Mesenchymal stem cell (in vitro differentiated cells and primary cell): ENCODE measurements at regions not wholly inside any gene's neighbourhood (a gene's known extent, or its start where the extent isn't known, plus 50 kb on each side); places are given as distances from the start of the nearest gene placed in this dataset.

Experiments used
- DNase-seq: peaks from one replicate; pipeline ENCODE4 v3.0.0-alpha.2; 2013
- H2AFZ ChIP-seq: one replicate; pipeline ENCODE4 v1.6.1; 2013; ENCODE audit warnings: low read depth, mild to moderate bottlenecking, control low read depth, inconsistent platforms, low read length, moderate library complexity
- H2AK5ac ChIP-seq: 2 replicates; pipeline ENCODE4 v1.6.1; 2013; ENCODE audit warnings: low read length, moderate library complexity, mild to moderate bottlenecking, inconsistent platforms; ENCODE audit not compliant: severe bottlenecking
- H2BK120ac ChIP-seq: one replicate; pipeline ENCODE4 v1.6.1; 2013; ENCODE audit warnings: low read depth, mild to moderate bottlenecking, inconsistent platforms, low read length, moderate library complexity
- H2BK12ac ChIP-seq, 2 experiments: one replicate each; pipeline ENCODE4 v1.6.1; 2013; ENCODE audit warnings: inconsistent platforms in 2 of 2, low read length in 2 of 2, mild to moderate bottlenecking in 2 of 2, moderate library complexity in 2 of 2, control low read depth in 1 of 2
- H2BK15ac ChIP-seq: one replicate; pipeline ENCODE4 v1.6.1; 2013; ENCODE audit warnings: mild to moderate bottlenecking, low read depth, inconsistent platforms; ENCODE audit not compliant: poor library complexity, severe bottlenecking
- H2BK5ac ChIP-seq: 2 replicates; pipeline ENCODE4 v1.6.1; 2013; ENCODE audit warnings: low read depth, mild to moderate bottlenecking, low read length, control low read depth, inconsistent platforms; ENCODE audit not compliant: poor library complexity, severe bottlenecking
- H3K14ac ChIP-seq, 2 experiments: one replicate each; pipeline ENCODE4 v1.6.1; 2013; ENCODE audit warnings: inconsistent platforms in 2 of 2, low read length in 2 of 2, control low read depth in 1 of 2, mild to moderate bottlenecking in 1 of 2, moderate library complexity in 1 of 2
- H3K18ac ChIP-seq, 2 experiments: one replicate each; pipeline ENCODE4 v1.6.1; 2013; ENCODE audit warnings: inconsistent platforms in 2 of 2, low read length in 2 of 2, control low read depth in 1 of 2, low read depth in 1 of 2, mild to moderate bottlenecking in 1 of 2
- H3K23ac ChIP-seq, 2 experiments: one replicate each; pipeline ENCODE4 v1.6.1; 2013; ENCODE audit warnings: inconsistent platforms in 2 of 2, low read length in 2 of 2, mild to moderate bottlenecking in 2 of 2, moderate library complexity in 2 of 2, control low read depth in 1 of 2
- H3K27ac ChIP-seq: 2 replicates; pipeline ENCODE4 v1.5.1; 2013; ENCODE audit warnings: mild to moderate bottlenecking, moderate library complexity, low read length, control low read depth, inconsistent platforms; ENCODE audit not compliant: poor library complexity, severe bottlenecking
- H3K27me3 ChIP-seq, 2 experiments: 2 replicates each; pipeline versions ENCODE4 v1.6.1 to v1.7.0; 2013; ENCODE audit warnings: low read length in 2 of 2, mild to moderate bottlenecking in 2 of 2, moderate library complexity in 2 of 2, control low read depth in 1 of 2, inconsistent platforms in 1 of 2; ENCODE audit not compliant: control insufficient read depth in 1 of 2, insufficient read depth in 1 of 2
- H3K36me3 ChIP-seq, 2 experiments: 2 replicates each; pipeline versions ENCODE4 v1.6.1 to v1.7.0; 2013; ENCODE audit warnings: low read length in 2 of 2, control low read depth in 1 of 2, inconsistent platforms in 1 of 2, low read depth in 1 of 2, mild to moderate bottlenecking in 1 of 2; ENCODE audit not compliant: insufficient read depth in 2 of 2, control insufficient read depth in 1 of 2
- H3K4ac ChIP-seq, 2 experiments: one replicate each; pipeline ENCODE4 v1.6.1; 2013; ENCODE audit warnings: inconsistent platforms in 2 of 2, low read length in 2 of 2, mild to moderate bottlenecking in 2 of 2, moderate library complexity in 2 of 2, control low read depth in 1 of 2, low read depth in 1 of 2
- H3K4me1 ChIP-seq: 2 replicates; pipeline ENCODE4 v1.6.1; 2013; ENCODE audit warnings: low read depth, low read length, control low read depth; ENCODE audit not compliant: control insufficient read depth, insufficient read depth
- H3K4me2 ChIP-seq: 2 replicates; pipeline ENCODE4 v1.6.1; 2013; ENCODE audit warnings: low read length, mild to moderate bottlenecking, inconsistent platforms; ENCODE audit not compliant: poor library complexity, severe bottlenecking
- H3K4me3 ChIP-seq, 2 experiments: 2 replicates each; pipeline versions ENCODE4 v1.5.1 to v1.7.0; 2013; ENCODE audit warnings: low read length in 2 of 2, mild to moderate bottlenecking in 2 of 2, control low read depth in 1 of 2, low read depth in 1 of 2; ENCODE audit not compliant: insufficient read depth in 1 of 2
- H3K79me1 ChIP-seq: replicated peaks from 2 replicates; pipeline ENCODE4 v1.6.1; 2013; ENCODE audit warnings: mild to moderate bottlenecking, control low read depth, low read length, inconsistent platforms; ENCODE audit not compliant: poor library complexity, severe bottlenecking
- H3K9ac ChIP-seq: 2 replicates; pipeline ENCODE4 v1.7.0; 2013; ENCODE audit warnings: mild to moderate bottlenecking, low read length, moderate library complexity
- H3K9me3 ChIP-seq: 2 replicates; pipeline ENCODE4 v1.7.0; 2013; ENCODE audit warnings: mild to moderate bottlenecking, low read length; ENCODE audit not compliant: control insufficient read depth
- H4K8ac ChIP-seq: one replicate; pipeline ENCODE4 v1.6.1; 2013; ENCODE audit warnings: inconsistent platforms, mild to moderate bottlenecking, low read length, moderate library complexity
- H4K91ac ChIP-seq: one replicate; pipeline ENCODE4 v1.6.1; 2013; ENCODE audit warnings: mild to moderate bottlenecking, low read length, inconsistent platforms
- WGBS: methylation state at CpG from one replicate; pipeline ENCODE4 v1.1.7; 2013; ENCODE audit warnings: mixed read lengths; 5-methylcytosine and 5-hydroxymethylcytosine counted together

- Histone ChIP-seq H3K27me3 (no peaks in the 10 kb centered on the region), H3K14ac (no peak overlapping the region), H3K79me1 (no peaks in the 10 kb centered on the region), H3K18ac (no peak overlapping the region), H2AFZ (no peak overlapping the region), H3K36me3 (no peaks in the 10 kb centered on the region), H4K91ac (no peak overlapping the region), H2BK12ac (no peak overlapping the region), H3K4ac (no peak overlapping the region), H2AK5ac (no peak overlapping the region), H2BK120ac (no peak overlapping the region), H3K23ac (no peak overlapping the region), H4K8ac (no peak overlapping the region), H3K9me3 (no peaks in the 10 kb centered on the region), H3K4me1 (no peaks in the 10 kb centered on the region), H2BK5ac (no peak overlapping the region), H3K27ac (no peak overlapping the region), H2BK15ac (no peak overlapping the region), H3K4me2 (no peak overlapping the region), H3K9ac (no peak overlapping the region), H3K4me3 (no peak overlapping the region)
- WGBS, result 100% methylated on average over 2 of the region's 3 CpGs
- no peak for DNase-seq
Observed at GRCh38 chr1:187237542-187237941, 408.8 kb downstream of the PLA2G4A start.

- no peak overlapping the region for H4K91ac ChIP-seq
- no peak overlapping the region for H2BK120ac ChIP-seq
Observed at GRCh38 chr1:187241971-187242370, 413.2 kb downstream of the PLA2G4A start.

GRCh38 chr1:187244623-187245022, 415.9 kb downstream of the PLA2G4A start:
- Histone ChIP-seq H3K4me3 (no peak overlapping the region), H3K4ac (no peak overlapping the region), H2BK120ac (no peak overlapping the region), H3K4me2 (no peak overlapping the region), H3K14ac (no peak overlapping the region), H3K4me1 (no peaks in the 10 kb centered on the region), H2BK15ac (no peak overlapping the region), H2BK5ac (no peak overlapping the region), H4K8ac (no peak overlapping the region), H3K18ac (no peak overlapping the region), H4K91ac (no peak overlapping the region), H2AK5ac (no peak overlapping the region), H3K79me1 (no peaks in the 10 kb centered on the region), H3K9me3 (peaks cover 8% of the 10 kb centered on the region), H2BK12ac (no peak overlapping the region), H3K27ac (no peak overlapping the region), H3K36me3 (no peaks in the 10 kb centered on the region), H3K9ac (no peak overlapping the region), H3K27me3 (no peaks in the 10 kb centered on the region), H3K23ac (no peak overlapping the region), H2AFZ (no peak overlapping the region)
- 66% methylated on average over 4 of the region's 4 CpGs for WGBS
- DNase-seq, result no peak

More at GRCh38 chr1:187241971-187242370, 413.2 kb downstream of the PLA2G4A start:
- H2BK15ac ChIP-seq, result no peak overlapping the region
- no peak overlapping the region for H2BK12ac ChIP-seq
- H4K8ac ChIP-seq, result no peak overlapping the region
- H3K9ac ChIP-seq, result no peak overlapping the region
- no peak overlapping the region for H3K4ac ChIP-seq
- H3K14ac ChIP-seq, result no peak overlapping the region
- H2AK5ac ChIP-seq, result no peak overlapping the region
- H2AFZ ChIP-seq, result no peak overlapping the region
- DNase-seq, result no peak
- H3K4me3 ChIP-seq, result no peak overlapping the region
- H3K4me1 ChIP-seq, result no peaks in the 10 kb centered on the region
- H3K4me2 ChIP-seq, result no peak overlapping the region
- no peaks in the 10 kb centered on the region for H3K79me1 ChIP-seq
- H3K27ac ChIP-seq, result no peak overlapping the region
- H3K27me3 ChIP-seq, result no peaks in the 10 kb centered on the region
- no peaks in the 10 kb centered on the region for H3K36me3 ChIP-seq
- no peak overlapping the region for H3K18ac ChIP-seq
- peaks cover 4% of the 10 kb centered on the region for H3K9me3 ChIP-seq
- H3K23ac ChIP-seq, result no peak overlapping the region
- no peak overlapping the region for H2BK5ac ChIP-seq

- H3K79me1 ChIP-seq, result no peaks in the 10 kb centered on the region
- no CpG with 5 or more reads among the region's 1 CpG for WGBS
- H2BK12ac ChIP-seq, result no peak overlapping the region
- no peak overlapping the region for H3K27ac ChIP-seq
- H2BK5ac ChIP-seq, result no peak overlapping the region
- H2AFZ ChIP-seq, result no peak overlapping the region
- H3K14ac ChIP-seq, result no peak overlapping the region
- H2AK5ac ChIP-seq, result no peak overlapping the region
- H3K23ac ChIP-seq, result no peak overlapping the region
- no peak overlapping the region for H3K18ac ChIP-seq
- H3K9ac ChIP-seq, result no peak overlapping the region
- no peak overlapping the region for H3K4ac ChIP-seq
- no peaks in the 10 kb centered on the region for H3K27me3 ChIP-seq
- no peak for DNase-seq
- H4K8ac ChIP-seq, result no peak overlapping the region
- no peak overlapping the region for H4K91ac ChIP-seq
- H3K36me3 ChIP-seq, result no peaks in the 10 kb centered on the region
- no peaks in the 10 kb centered on the region for H3K4me1 ChIP-seq
- H2BK120ac ChIP-seq, result no peak overlapping the region
- no peak overlapping the region for H3K4me3 ChIP-seq
- H3K4me2 ChIP-seq, result no peak overlapping the region
- H2BK15ac ChIP-seq, result no peak overlapping the region
- H3K9me3 ChIP-seq, result peaks cover 8% of the 10 kb centered on the region
Observed at GRCh38 chr1:187245201-187245600, 416.5 kb downstream of the PLA2G4A start.
